Activated effector memory CD4-positive, alpha-beta T cell treated with Interleukin-2 at 50 U/mL for 16 hours (primary cell): ENCODE measurements at regions not wholly inside any gene's neighbourhood (a gene's known extent, or its start where the extent isn't known, plus 50 kb on each side); places are given as distances from the start of the nearest gene placed in this dataset.

ENCODE experiments used
- DNase-seq: peaks from one replicate; pipeline ENCODE4 v3.0.0-alpha.2; 2020

DNA sequence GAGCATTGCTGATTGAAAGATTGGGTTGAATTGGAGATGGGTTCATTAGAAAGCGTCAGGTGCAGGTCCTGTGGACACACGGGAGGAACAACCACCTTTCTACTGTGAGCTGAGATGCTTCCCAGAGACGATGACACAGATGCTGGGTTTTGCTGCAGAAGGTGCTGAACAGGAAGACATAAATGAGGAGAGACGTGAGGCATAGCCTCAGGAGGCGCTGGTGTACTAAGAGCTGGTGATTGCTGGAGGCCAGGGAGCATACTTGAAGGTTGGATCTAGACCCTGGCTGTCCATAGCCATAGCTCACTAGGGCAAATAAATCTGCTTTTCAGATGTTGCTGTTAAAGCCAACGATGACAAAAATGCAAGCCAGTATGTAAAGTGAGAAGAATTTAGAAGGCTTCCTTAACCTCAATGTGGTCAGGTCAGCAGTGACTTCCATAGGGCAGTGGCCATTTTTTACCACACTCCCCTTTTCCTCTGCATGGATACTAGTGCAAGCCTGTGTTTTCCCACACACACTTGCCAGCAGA is 153.7 kb downstream of the SOX11 start:
- DNase-seq = no peak

DNA sequence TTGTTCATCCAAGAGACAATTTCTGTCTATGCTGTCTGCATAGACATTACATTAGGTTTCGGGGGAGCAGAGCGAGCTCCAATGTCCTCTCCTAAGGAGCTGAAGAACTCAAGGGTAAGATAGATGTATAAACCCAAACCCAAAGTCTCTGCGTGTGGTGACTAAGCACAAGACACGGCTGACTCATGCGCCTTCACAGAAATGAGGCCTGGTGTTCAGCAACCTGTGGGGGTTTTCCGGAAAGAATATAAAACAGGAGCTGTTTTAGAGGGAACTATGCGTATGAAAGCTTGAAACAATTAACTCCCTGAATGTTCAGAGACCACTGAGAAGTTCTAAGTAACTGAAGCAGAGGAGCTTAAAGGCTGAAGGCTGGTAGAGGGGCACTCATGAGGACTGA is 154.7 kb downstream of the SOX11 start:
- DNase-seq = no peak

DNA sequence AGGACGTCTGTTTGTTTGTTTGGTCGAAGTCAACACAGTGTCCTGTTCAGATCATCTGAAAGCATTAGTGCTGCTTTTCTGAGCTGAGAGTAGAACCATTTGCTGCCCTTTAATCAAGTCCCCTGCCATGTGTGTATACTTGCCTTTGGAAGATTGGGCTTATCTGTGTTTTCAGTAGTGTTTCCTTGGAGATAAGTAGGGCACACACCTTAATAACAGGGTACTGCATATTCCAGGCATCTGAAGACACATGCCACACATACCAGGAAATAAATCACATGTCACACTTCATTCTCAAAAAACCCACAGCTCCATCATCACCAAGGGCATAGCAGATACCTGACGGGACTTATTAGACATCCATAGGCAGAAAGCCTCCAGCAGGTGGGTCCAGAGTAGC is 157.4 kb downstream of the SOX11 start:
- no peak for DNase-seq

DNA sequence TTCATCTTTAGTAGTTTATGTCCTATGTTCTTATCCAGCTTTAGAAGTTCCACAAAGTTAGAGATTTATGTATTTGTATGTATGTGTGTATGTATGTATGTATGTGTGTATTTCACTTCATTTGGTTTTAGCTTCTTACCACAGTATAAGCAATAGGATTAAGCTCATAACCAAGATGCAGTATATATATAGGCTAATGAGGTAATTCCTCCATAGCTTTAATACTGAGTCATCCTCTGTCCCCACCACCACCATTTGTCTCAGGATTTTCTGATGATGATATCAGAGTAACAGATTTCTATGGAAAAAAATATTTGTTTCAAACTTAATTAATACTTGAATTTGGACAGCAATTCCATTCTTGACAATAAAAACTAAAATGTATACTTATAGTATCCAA is 159.2 kb downstream of the SOX11 start:
- no peak for DNase-seq

DNA sequence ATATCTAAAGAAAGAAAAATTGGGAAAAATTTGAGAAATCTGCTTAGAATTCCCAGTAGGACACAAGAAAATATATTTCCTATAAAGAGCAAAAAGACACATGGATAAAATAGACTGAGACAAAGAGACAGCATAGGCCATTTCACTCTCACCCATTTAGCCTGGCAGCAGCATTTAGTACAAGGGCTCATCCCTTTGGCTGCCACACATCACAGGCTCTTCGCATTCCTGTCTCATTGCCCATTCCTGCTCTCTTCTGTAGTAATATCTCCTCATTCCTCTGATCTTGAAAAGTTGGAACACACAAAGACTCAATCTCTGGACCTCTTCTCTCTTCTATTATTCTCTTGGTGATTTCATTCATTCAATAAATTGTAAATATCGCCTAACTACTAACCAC is 162.6 kb downstream of the SOX11 start:
- no peak for DNase-seq

DNA sequence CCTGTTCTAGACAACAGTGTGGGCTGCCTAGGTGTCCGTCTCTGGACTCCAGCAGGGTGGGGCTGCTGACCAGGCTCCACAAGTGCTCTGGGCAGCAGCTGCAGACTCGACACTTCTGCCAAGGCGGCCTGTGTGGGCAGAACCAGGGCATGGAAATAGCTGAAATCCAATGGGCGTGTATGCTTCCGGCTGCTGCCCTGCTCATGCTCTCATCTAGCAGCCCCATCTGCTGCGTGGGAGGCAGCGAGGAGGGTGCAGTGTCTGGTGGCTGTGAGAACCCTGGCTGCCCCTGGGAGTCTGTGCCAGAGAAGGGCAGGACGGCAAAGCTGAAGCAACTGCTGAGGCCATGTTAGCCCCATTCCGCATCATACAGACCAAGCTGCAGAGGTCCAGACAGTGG is 174.9 kb downstream of the SOX11 start:
- no peak for DNase-seq

DNA sequence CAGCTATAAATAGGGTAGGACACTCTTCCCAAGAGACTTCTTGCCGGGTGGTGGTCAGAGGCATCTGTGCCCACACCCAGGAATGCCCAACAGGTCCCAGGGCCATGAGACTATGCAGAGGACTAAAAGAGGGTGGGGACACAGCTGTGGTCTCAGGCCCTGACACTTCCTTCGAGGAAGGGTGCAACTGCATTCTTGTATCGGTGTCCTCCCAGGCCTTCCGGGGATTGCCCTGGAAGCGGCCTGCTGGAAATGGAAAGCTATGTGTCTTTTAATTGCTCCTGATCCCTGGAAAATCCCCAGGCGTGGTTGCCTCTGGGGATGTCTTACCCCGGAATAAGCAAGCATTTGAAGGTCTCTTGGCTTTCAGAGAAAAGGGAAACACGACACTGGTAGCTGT is 176.7 kb downstream of the SOX11 start:
- no peak for DNase-seq

DNA sequence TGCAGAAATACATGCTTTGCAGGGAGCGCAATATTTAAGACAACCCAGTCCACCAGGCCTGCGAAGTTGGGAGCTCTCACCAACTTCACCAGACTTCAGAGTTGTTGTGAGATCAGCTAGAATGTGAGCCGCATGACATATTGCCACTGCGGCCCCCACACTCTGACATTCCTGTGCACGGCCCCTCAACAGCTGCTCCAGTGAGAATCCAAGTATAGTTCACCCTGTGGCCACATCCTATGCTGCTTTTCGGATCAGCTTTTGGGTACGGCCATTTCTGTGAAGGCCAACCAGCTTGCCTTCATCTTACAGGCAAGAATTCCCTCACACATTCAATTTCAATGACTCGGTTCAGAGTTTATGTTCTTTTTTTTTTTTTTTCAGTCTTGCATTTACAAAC is 177.8 kb downstream of the SOX11 start:
- DNase-seq = no peak

DNA sequence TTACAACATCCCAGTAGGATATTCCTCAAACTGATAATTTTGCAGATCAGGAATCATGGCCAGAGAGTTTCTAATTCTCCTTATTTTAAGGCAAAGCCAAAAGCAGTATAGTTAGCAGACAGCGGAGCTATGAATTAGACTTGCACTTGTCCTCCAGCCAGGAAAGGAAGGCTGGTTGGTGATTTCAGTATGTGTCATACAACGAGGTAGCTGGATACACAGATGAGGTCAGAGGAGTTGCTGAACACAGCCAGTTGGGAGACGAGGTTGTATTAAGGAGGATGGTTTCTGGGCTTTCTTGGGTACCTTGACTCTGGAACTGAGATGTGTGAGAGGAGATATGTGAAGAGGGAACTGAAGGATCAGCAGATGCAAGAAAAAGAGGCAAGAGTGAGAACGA is 185.2 kb downstream of the SOX11 start:
- no peak for DNase-seq

DNA sequence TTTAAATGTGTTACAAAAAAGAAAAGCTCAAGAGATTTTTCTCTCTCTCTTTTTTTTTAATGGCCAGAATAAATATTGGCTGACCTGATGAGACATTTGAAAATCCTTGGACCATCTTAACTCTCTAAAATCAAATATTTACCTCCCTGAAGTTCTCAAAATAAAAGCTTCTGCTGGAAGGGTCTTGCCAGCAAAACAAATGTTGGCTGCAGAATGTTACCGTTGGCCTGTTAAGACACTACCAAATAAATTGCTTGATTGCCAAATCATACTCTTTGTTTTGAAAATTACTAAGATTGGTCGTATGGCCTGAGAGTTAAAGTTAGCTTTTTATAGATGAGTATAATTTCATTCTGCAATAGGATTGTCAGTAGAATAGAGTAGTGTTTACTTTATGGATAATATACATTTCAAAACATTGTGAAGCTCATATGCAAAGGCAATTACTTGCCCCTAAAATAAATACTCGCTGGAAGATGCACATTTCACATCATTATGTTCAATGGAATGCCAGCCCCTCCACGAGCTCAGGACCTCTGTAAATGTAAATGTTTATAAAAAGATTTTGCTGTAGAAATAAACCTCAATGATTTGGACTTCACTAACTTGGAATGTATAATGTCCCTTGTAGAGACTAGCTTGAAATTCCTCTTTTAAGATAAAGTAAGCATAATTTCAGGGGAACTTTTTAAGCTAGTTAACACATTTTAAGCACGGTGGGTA is 193.4 kb downstream of the SOX11 start:
- no peak for DNase-seq

DNA sequence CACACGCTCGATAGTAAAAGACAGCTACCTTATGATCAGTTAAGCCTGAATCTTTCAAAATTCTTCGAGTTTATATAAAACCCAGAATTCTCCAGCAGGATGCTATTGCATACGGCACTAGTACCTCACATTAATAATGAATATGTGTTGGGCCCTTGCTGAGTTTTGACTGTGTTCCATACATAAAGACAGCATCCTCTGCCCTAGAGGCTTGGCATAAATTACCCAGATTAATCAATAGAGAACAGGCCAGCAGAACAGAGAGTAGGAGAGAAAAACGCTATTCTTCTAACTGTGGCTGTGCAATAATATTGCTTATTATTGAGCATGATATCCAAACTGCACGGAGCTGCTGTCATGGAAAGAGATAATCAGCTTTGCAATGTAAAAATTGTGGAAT is 194.3 kb downstream of the SOX11 start:
- no peak for DNase-seq

DNA sequence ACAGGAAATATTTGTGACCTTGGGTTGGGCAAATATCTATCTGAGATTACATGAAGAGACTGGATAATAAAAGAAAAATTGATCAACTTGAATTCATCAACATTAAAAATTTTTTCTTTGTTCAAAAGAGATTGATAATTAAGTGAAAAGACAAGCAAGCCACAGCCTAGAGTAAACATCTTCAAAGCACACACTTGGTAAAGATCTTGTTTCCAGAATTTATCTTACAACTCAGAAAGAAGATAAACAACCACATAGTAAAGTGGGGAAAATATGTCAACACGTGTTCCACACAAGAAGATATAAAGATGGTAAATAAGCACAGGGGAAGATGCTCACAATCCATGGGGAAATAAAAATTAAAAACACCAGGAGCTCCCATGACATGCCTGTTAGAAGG is 195.9 kb downstream of the SOX11 start:
- DNase-seq = no peak

DNA sequence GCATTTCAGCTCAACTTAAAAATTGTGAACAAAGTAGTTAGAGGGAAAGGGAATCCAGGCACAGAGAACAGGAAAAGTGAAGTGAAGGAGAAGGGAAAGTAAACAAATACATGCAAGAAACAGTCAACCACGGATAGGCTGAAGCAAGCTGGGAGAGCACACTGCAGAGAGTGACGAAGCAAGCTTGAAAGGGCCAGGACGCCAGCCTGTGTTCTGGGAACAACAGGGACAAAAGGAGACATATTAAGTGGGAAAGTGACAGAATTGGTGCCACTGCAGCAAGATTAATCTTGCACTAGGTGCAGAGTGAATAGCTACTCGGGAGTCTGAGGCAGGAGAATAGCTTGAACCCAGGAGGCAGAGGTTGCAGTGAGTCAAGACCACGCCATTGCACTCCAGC is 197.3 kb downstream of the SOX11 start:
- DNase-seq = no peak

DNA sequence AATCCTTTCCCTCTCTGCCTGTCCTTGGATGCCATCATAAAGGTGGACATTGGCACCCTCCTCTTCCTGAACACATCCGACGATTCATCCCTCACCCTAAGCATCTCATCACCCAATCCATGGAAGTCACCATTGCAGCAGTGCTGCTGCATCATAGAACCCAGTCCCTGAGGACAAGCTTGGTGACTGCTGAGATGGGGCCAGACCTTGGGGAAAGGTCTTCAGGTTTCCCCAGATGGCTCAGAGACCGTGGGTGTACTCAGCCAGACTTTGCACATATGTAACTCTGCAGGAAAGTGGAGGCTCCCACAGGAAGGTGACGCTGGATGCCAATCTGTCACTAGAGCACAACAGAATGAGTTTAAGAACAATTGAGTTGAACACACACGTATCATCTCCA is 202.2 kb downstream of the SOX11 start:
- DNase-seq = no peak

DNA sequence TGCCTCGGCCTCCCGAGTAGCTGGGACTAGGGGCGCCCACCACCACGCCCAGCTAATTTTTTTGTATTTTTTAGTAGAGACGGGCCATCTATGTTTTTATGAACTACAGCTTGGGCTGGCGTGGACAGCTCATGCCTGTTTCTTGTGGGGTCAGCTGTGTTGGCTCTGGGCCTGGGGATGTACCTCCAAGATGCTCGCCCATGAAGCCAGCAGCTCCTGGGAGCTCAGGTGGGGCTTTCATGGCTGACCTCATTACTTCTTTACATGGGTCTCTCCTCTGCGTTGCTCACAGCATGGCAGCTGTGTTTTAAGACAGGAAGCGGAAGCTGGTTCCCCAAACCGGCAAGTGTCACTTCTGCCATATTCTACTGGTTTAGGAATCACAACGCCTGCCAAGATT is 203.1 kb downstream of the SOX11 start:
- no peak for DNase-seq

DNA sequence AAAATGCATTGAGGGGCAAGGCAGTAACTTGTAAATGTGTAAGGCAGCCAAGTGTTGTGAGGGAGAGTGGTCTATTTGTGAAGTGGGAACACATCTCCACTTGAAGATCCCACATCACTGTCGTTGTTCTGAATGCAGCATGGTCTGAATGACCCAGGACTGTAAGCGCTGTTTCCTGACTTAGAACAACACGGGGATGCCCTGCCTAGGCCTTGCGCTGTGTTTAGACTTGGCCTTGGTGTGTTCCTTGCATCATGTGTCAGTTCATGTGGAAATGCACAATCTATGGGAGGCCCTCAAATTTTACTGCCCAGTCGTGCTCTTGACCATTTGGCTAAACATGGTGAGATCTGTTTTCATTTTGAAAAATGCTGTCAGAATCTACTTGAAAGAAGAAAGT is 205.1 kb downstream of the SOX11 start:
- DNase-seq = no peak

DNA sequence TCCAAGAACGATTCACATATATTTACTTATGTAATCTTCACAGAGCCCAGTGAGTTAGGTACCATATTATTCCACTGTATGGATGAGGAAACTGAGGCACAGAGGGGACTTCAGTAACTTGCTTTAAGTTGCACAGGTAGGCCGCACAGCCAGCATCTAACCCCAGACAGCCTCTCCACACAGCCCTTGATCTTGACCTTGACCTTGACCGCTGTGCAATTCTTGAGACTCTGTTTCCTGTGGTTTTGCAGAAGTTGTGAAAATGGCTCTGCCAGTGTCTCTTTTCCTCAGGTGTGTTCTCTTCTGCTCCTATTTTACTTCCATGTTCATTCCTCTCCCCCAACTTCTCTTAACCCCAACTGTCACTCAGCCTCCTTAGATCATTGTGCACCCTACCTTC is 206.5 kb downstream of the SOX11 start:
- DNase-seq = no peak

DNA sequence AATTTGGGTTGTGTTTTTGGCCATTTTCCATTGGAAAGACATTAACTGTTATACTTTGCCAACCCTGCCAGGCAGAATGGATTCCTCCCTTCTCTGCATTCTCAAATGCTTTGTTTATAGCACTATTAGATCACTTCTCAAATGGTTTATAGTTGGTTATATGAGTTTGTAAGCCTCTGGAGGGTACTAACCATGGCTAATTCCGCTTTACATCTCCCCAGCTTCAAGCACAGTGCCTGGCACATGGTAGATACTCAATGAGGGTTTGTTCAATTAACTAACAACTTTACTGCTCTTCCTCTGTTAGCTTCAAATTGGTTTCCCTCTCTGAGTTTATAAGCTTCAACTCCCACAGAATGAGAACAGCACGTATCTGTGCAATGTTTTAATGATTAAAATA is 213.5 kb downstream of the SOX11 start:
- no peak for DNase-seq

DNA sequence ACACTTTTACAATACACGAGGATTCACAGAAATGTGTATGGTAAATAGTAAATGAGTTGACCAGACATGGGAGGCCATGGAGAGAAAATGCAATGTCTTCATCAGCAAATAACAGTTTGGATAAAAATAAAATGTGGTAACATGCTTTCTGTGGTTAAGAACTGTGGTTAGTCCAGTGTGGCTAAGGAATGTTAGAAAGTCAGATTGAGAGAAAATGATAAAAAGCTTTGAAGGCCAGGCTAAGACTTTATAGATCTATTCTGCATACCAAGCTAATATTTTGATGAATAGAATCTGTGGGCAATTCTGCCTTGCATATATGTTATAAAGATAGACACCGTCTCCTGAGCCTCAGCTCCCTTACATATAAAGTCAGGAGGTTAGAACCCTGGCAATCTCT is 215.9 kb downstream of the SOX11 start:
- DNase-seq = no peak

DNA sequence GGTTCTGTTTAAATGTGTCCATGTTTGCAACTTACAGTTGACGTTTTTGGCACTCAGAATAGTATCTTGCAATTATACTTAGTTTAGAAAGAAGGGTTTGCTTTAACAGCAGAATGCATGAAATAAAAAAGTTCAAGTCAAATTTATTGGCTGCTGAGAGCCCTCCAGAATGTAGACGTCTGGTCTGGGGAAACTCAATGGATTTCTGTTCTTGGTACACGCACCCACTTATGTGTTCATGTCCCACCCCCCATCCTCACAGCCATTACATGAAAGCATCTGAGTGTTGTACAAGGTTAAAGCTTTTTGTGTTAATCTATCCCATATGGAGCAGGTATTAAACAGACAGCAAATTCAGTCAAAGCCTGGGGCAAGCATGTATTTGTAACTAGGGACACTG is 219.5 kb downstream of the SOX11 start:
- no peak for DNase-seq

DNA sequence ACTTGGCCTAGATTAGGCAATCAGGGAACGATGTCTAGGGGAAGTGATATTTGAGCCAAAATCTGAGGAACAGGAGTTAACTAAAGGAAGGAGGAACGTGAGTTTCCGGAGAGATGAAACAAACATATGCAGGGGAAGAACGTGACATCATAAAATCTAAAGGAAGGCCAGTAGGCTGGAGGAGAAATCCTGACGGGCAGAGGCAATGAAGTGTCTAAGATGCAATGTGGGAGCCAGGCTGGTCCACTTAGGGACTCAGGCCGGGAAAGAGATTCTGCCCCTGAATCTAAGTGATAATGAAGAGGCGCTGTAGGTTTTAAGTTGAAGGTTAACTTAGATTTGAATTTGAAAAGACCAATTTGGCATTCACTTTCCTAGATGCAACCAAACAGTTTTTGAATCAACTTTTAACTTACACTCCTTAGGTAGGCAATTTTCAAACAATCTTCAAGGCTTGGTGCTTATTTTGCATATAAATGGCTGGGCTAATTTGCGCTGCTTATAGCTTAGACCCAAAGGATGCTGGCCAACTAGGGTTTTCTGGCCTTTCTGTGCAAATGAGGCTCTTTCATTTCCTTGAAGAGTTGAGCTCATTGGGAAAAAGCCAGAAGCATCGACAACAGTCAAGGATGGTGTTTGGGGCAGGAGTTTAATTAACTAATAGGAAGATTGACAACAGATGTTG is 221.7 kb downstream of the SOX11 start:
- DNase-seq = no peak

DNA sequence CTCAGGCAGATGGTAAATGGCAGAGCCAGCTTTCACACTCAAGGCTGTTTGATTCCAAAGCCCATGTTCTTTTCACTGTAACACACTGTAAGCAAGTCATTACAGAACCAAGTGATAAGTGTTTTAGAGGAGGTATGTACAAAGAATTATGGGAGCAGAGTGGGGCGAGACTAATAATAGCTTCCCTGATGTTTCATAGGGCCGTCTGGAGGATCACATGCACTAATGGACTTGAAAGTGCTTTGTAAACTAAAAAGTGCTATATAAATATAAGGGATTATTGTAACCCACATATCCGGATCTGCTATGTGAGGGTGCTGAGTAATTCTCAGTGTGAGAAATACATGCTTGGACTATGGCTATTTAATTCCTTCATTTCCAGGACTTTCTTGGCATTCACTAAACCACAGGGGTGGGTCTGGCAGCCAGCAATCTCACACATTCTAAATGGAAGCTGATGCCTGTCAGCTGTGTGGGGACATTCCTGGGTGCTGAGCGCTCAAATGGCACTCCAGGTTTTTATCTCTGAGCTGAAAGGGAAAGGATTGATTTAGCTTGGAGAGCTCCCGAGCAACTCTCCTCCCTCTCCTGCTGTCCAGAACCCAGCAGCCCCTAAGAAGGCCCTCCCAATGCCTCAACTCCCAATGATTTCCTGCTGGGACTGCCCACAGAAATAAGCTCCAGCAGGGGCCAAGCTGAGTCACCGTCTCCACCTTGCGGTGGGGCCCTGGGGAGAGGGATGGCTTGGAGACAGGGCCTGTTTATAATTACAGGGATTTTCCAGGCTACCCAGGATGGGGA is 222.8 kb downstream of the SOX11 start:
- no peak for DNase-seq

DNA sequence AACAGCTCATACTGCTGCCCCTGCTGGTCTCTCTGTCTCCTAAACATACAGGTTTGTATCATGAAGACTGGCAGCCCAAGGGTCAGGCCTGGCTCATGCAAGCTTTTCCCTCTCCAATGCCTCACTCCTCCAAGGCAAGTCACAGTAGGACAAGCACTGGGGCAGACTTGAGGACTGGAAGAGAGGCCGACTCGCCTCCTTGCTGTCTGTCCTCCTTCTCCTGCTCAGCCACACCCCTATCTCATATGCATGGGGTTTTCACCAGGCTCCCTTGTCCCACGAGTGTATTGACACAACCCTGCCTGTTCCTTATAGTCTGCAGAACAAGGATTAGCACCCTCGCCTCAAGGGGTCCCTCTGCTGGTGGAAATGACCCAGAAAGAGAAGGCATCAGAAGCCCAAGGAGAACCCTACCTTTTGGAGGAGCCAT is 223.7 kb downstream of the SOX11 start:
- DNase-seq = no peak

DNA sequence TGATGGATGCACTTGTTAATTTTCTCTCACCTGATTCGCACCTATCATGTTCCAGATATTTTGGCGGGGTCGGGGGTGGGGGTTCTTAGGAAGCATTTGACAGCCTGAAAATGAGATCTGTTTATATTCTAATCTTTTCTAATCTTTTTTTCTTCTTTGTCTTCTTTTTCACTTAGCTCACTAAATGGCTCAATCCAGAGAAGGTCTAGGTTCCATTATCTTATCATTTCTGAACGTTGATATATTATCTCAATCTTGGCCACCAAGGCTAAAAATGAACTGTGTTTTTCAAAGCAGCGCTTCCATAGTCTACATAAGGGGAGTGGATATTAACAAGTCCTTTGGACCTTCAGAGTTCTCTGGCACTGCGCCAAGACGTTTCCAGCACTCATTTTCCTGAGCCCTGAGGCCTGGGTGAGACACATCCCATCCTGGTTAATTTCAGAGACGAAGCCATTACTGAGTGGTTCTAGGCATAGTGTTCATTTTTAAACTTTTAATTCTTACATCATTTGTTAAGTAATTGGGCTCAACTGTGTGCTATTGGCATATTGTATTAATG is 229.0 kb downstream of the SOX11 start:
- no peak for DNase-seq
